Smooth muscle cell (in vitro differentiated cells): ENCODE measurements at regions not wholly inside any gene's neighbourhood (a gene's known extent, or its start where the extent isn't known, plus 50 kb on each side); places are given as distances from the start of the nearest gene placed in this dataset.

Source experiments
- DNase-seq: peaks from one replicate; lab custom pipeline; 2025; ENCODE audit not compliant: unreplicated experiment; lab: John Stamatoyannopoulos, UW
- H2AFZ ChIP-seq: fragments of 200-600 bp; sonication (generic); 2 replicates; pipeline ENCODE4 v1.6.0; 2016; ENCODE audit warnings: antibody characterized with exemption, low read depth, mild to moderate bottlenecking
- H3F3A ChIP-seq: fragments of 200-600 bp; sonication (generic); 2 replicates; pipeline ENCODE4 v1.6.0; 2017; ENCODE audit warnings: antibody characterized with exemption, low read depth
- H3K27ac ChIP-seq: fragments of 200-600 bp; sonication (generic); 2 replicates; pipeline ENCODE4 v1.5.1; 2016; ENCODE audit warnings: low read depth, mild to moderate bottlenecking
- H3K27me3 ChIP-seq: fragments of 200-600 bp; sonication (generic); 2 replicates; pipeline ENCODE4 v1.6.1; 2016; ENCODE audit warnings: low read depth, mild to moderate bottlenecking
- H3K36me3 ChIP-seq: fragments of 200-600 bp; sonication (generic); 2 replicates; pipeline ENCODE4 v1.5.1; 2016; ENCODE audit warnings: low read depth
- H3K4me1 ChIP-seq: fragments of 200-600 bp; sonication (generic); 2 replicates; pipeline ENCODE4 v1.5.1; 2016; ENCODE audit warnings: low read depth
- H3K4me2 ChIP-seq: fragments of 200-600 bp; sonication (generic); 2 replicates; pipeline ENCODE4 v1.6.0; 2016; ENCODE audit warnings: mild to moderate bottlenecking
- H3K4me3 ChIP-seq: fragments of 200-600 bp; sonication (generic); 2 replicates; pipeline ENCODE4 v1.5.1; 2016; ENCODE audit warnings: mild to moderate bottlenecking
- H3K79me2 ChIP-seq: fragments of 200-600 bp; sonication (generic); 2 replicates; pipeline ENCODE4 v1.6.0; 2016; ENCODE audit warnings: low read depth, mild to moderate bottlenecking
- H3K9ac ChIP-seq: fragments of 200-600 bp; sonication (generic); 2 replicates; pipeline ENCODE4 v1.6.0; 2016; ENCODE audit warnings: low read depth
- H3K9me3 ChIP-seq: fragments of 200-600 bp; sonication (generic); replicated peaks from 2 replicates; pipeline ENCODE4 v1.5.1; 2016; ENCODE audit warnings: low read depth
- H4K20me1 ChIP-seq: fragments of 200-600 bp; sonication (generic); 2 replicates; pipeline ENCODE4 v1.6.0; 2016; ENCODE audit warnings: low read depth
- CTCF ChIP-seq: fragments of 200-600 bp; sonication (generic); IDR thresholded peaks from 2 replicates; pipeline ENCODE4 v1.5.1; 2017; ENCODE audit warnings: borderline replicate concordance, mild to moderate bottlenecking, antibody characterized with exemption; ENCODE audit not compliant: insufficient read depth, poor library complexity, severe bottlenecking
- WGBS: methylation state at CpG from one replicate; pipeline ENCODE4 v1.1.7; 2016; ENCODE audit warnings: low lambda C conversion rate; 5-methylcytosine and 5-hydroxymethylcytosine counted together

- Histone ChIP-seq H3K4me1 (no peaks in the 10 kb centered on the region), H2AFZ (no peak overlapping the region), H3K9me3 (no peaks in the 10 kb centered on the region), H3K27ac (no peak overlapping the region), H3K4me3 (no peak overlapping the region), H3K36me3 (no peaks in the 10 kb centered on the region), H3K9ac (no peak overlapping the region), H3K27me3 (no peaks in the 10 kb centered on the region), H4K20me1 (no peaks in the 10 kb centered on the region), H3K4me2 (no peak overlapping the region), H3K79me2 (no peaks in the 10 kb centered on the region), H3F3A (no peaks in the 10 kb centered on the region)
- TF ChIP-seq CTCF, result no peak
- DNase-seq, result no peak
- 68% methylated on average over 5 of the region's 5 CpGs for WGBS
These were observed 145.5 kb upstream of the MAMLD1 start for GRCh38 chrX:150217609-150218008.

- no peaks in the 10 kb centered on the region for H4K20me1 ChIP-seq
- DNase-seq, result no peak
- no peaks in the 10 kb centered on the region for H3K79me2 ChIP-seq
- 52% methylated on average over 17 of the region's 17 CpGs for WGBS
- H3K4me2 ChIP-seq, result peak overlapping the region; percentile 29
- H3K4me3 ChIP-seq, result no peak overlapping the region
- H2AFZ ChIP-seq, result no peak overlapping the region
- TF ChIP-seq CTCF, result no peak
- H3K27ac ChIP-seq, result no peak overlapping the region
- H3K4me1 ChIP-seq, result no peaks in the 10 kb centered on the region
- H3K36me3 ChIP-seq, result no peaks in the 10 kb centered on the region
- H3K9me3 ChIP-seq, result no peaks in the 10 kb centered on the region
- no peak overlapping the region for H3K9ac ChIP-seq
- no peaks in the 10 kb centered on the region for H3K27me3 ChIP-seq
- H3F3A ChIP-seq, result no peaks in the 10 kb centered on the region
These were observed 143.5 kb upstream of the MAMLD1 start for GRCh38 chrX:150219374-150220185.

- Histone ChIP-seq H3K27ac (no peak overlapping the region), H3F3A (no peaks in the 10 kb centered on the region), H3K27me3 (peaks cover 7% of the 10 kb centered on the region), H3K9ac (no peak overlapping the region), H2AFZ (no peak overlapping the region), H4K20me1 (no peaks in the 10 kb centered on the region), H3K4me1 (no peaks in the 10 kb centered on the region), H3K36me3 (no peaks in the 10 kb centered on the region), H3K9me3 (no peaks in the 10 kb centered on the region), H3K4me3 (no peak overlapping the region), H3K4me2 (no peak overlapping the region), H3K79me2 (no peaks in the 10 kb centered on the region)
- DNase-seq, result no peak
- 76% methylated on average over 12 of the region's 12 CpGs for WGBS
- no peak for TF ChIP-seq CTCF
These were observed 139.7 kb upstream of the MAMLD1 start for GRCh38 chrX:150223176-150224015.
